HCT116 (cell line): ENCODE measurements at regions not wholly inside any gene's neighbourhood (a gene's known extent, or its start where the extent isn't known, plus 50 kb on each side); places are given as distances from the start of the nearest gene placed in this dataset.

Experiments
- CTCF ChIP-seq, 3 experiments: fragments of 200-600 bp in 1 of 3; sonication (generic) in 1 of 3; IDR thresholded peaks in 2 of 3; conservative IDR thresholded peaks in 1 of 3; 2 replicates each; pipeline ENCODE4 v1.5.1; 2012 to 2017; ENCODE audit warnings: low read depth in 2 of 3, low read length in 2 of 3, antibody characterized with exemption in 1 of 3, borderline replicate concordance in 1 of 3, control low read depth in 1 of 3, mild to moderate bottlenecking in 1 of 3, mixed read lengths in 1 of 3, mixed run types in 1 of 3, moderate library complexity in 1 of 3; ENCODE audit not compliant: insufficient read depth in 1 of 3
- MAX ChIP-seq: IDR thresholded peaks from 2 replicates; pipeline ENCODE4 v1.6.1; 2012
- RAD21 ChIP-seq: IDR thresholded peaks from 2 replicates; pipeline ENCODE4 v1.6.1; 2012; ENCODE audit warnings: low read depth, mild to moderate bottlenecking
- TF ChIP-seq, protein P1 (sequence below): IDR thresholded peaks from 2 replicates; pipeline ENCODE4 v1.6.1; 2011; ENCODE audit warnings: mild to moderate bottlenecking, low read length, moderate library complexity; ENCODE audit not compliant: insufficient replicate concordance; ENCODE audit errors: extremely low read depth

DNA sequence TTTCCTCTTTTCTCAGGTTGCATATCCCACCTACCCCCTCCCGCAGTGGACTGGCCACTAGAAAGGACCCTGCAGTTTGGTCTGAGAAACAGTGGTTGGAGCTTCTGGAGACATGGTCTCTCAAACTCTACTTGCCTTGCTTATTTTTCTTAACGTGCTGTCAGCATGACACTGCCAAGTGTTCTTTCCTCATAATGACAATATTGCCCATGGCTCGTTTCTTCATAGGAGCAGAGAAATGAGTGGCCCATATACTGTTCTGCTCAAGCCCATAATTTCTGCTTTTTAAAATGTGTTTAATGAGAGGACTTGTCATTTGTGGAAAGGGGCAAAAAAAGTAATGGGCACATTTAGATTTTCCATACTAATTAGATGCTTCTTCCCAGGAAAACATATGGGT, 828.7 kb downstream of the BCL11A start:
- no peak for TF ChIP-seq MAX
- TF ChIP-seq, protein P1, sequence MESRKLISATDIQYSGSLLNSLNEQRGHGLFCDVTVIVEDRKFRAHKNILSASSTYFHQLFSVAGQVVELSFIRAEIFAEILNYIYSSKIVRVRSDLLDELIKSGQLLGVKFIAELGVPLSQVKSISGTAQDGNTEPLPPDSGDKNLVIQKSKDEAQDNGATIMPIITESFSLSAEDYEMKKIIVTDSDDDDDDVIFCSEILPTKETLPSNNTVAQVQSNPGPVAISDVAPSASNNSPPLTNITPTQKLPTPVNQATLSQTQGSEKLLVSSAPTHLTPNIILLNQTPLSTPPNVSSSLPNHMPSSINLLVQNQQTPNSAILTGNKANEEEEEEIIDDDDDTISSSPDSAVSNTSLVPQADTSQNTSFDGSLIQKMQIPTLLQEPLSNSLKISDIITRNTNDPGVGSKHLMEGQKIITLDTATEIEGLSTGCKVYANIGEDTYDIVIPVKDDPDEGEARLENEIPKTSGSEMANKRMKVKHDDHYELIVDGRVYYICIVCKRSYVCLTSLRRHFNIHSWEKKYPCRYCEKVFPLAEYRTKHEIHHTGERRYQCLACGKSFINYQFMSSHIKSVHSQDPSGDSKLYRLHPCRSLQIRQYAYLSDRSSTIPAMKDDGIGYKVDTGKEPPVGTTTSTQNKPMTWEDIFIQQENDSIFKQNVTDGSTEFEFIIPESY, result no peak
- TF ChIP-seq RAD21, result no peak
- TF ChIP-seq CTCF (IDR thresholded peaks at IDR 0.05 in 2 of 3, conservative IDR thresholded peaks at IDR 0.05 in 1 of 3; ENCODE audit: borderline replicate concordance in 1 of 3, insufficient read depth in 1 of 3, low read depth in 2 of 3, low read length in 2 of 3), result no peak
